ENCODE measurements at regions not wholly inside any gene's neighbourhood (a gene's known extent, or its start where the extent isn't known, plus 50 kb on each side); places are given as distances from the start of the nearest gene placed in this dataset.
"Not testable (repeated sequence)": the region's sequence is repeated elsewhere in the genome, so short reads cannot be mapped to it uniquely, and the experiment has no call there.

DNA sequence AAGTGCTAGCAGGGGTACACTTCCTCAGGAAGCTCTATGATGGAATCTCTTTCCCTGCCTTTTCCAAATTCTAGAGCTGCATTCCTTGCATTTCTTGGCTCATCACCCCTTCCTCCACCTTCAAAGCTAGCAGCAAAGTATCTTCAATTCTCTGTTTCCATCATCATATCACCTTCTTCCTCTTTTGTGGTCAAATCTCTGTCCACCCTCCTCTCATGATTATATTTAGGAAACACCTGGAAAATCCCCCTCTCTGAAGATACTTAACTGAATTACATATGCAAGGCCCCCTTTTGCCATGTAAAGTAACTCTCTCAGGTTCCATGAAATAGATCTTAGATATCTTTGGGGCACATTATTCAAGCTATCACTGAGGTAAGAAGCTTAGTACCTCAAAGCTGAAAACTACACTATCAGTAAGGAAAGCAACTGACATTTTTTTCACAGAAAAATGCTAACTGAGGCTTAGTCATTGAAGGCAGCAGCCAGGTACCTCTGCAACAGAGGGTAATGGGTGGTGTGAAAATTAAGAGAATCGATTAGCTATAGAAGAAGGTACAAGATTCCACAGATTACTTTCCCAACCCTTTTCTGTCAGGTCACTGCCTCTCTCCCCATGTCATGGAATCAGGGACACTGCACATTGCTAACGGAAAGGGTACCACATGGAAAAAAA lies 197.3 kb downstream of the MACC1 start:
- no peak for DNase-seq

DNA sequence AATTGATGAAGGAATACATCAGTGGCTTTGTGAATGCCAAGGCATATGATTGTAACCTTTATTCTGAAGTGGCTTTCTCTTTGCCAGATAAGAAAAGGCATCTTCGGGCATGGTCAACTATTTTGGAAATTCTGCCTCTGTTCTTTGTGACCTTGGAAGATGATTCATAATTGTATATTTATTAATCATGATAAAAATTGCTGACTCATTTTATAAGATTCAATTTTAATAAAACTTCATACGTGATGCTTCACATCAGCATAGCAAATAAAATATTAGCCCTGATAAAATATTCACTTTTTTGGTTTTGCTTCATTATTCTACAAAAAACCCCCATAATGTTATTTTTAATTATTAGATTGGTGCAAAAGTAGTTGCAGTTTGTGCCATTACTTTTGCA lies 200.5 kb downstream of the MACC1 start:
- no peak for DNase-seq

DNA sequence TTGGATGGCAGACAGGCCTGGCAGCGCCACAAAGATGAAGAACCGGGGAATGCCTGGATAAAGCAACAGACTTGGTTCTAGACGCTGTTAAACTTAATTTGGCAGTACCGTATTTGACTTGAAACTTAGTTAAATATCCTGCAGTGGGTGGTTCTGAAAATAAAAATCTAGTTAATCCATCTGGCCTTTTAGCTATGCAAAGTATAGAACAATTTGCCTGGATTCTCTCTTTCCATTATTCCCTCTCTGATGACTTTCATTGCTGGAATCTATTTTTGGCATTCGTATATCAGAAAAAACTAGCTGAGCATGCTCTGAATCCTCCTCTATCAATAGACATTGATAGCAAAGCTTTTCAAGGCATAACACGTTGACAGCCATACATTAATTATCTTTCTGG lies 203.6 kb downstream of the MACC1 start:
- DNase-seq = no peak

DNA sequence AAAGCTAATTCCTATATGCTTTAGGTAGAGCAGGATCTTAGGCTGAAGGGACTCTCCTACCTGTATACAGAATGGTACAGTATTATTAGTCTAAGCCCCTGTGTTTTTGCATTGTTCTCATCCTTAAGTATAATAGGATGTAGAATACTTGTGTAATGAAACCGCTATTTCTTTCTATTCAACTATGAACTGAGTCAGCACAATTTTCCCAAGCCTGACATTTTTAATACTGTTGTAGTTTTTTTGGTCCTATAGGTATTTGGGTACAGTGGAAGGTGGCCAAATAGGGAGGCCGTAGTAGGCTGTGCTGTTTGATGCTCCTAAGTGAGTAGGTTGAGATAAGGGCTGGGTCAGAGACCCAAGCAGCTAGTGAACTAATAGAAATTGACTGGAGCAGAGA lies 205.1 kb downstream of the MACC1 start:
- DNase-seq = no peak

DNA sequence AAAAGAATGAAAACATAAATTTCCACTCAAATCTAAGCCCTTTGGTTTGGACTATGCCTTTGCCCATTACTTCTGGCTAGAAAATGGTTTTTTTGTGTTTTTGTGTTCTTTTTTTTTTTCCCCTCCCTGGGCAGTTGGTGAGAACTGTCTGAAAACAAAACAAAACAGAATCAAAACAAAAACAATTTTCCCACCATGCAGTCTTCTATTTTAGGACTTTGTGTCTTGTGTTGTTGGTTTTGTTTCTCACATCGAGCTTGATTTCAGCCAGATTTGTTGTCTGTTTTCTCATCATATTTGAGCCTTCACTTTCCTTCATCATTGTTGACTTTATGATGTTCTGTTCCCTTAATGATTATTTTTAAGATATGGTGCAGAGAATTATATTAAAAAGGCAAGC lies 206.3 kb downstream of the MACC1 start:
- DNase-seq = no peak

DNA sequence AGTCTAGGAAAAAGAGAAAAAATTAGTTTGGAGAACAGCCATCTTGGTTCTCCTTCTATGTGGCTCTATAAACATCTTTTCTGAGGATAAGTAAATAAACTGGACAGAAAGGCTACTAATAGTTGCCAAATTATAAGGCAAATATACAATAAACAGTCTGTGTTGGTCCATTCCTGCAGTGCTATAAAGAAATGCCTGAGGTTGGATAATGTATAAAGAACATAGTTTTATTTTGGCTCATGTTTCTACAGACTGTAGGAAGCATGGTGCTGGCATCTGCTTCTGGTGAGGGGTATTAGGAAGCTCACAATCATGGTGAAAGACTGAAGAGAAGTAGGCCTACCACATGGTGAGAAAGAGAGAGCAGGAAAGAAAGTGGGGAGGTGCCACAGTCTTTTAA lies 209.7 kb downstream of the MACC1 start:
- DNase-seq = no peak

DNA sequence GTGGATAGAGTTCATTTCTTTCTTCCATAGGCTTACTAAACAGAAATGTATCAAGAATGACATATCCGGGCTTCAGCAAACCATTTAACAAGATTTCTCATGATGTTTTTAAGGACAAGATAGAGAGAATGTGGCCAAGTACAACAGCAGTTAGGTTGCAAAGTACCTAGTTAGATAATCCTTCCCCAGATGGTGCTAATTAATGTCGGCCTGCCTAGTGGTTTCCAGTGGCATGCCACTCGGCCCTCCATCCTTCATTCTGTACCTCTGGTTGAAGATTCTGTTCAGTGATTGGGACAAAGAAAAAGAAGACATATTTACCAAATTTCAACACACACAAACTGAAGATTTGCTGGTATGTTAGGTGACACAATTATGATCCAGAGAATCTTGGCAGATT lies 212.1 kb downstream of the MACC1 start:
- DNase-seq = no peak

DNA sequence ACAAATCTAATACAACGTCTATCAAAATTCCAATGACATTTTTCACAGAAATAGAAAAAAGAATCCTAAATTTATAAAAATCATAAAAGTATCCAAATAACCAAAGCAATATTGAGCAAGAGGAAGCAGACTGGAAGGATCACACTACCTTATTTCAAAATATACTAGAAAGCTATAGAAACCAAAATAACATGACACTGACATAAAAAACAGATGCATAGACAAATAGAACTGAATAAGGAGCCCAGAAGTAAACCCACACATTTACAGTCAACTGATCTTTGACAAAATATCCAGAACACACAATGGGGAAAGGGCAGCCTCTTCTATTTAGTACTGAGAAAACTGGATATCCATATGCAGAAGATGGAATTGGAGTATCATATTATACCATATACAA lies 217.5 kb downstream of the MACC1 start:
- no peak for DNase-seq

DNA sequence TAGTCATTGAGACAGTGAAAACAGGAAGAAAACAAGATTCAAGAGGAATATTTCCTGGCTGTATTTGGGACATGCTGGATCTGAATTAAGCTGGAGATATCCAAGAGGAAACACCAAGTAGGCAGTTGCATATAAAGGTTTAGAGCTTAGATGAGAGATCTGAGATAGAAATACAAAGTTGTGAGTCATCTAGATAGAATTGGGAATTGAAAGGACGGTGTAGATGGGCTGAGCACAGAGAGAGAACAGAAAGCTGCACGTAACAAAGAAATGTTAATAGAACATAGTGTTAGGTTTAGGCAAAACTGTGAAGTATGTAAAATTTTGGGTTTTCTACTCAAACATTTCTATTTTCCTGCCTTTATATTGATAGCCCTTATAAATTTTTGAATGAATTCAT lies 218.5 kb upstream of the TMEM196 start:
- no peak for DNase-seq

DNA sequence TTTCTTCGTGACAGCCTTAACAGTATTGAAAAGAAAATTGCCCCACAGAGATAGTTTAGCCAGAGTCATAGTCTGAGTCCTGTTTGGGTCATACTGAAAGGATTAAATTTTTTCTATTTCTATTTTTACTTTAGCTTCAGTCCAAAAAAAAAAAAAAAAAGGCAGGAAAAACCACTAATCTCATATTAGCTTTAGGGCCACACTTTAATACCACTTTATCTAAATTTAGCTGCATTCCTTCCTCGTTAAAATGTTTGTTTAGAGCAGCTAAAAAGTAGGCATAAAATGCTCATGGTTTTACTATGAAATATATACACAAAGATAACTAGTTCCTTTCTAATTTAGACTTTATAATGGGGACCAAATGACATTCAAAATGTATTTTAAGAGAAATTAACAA lies 216.5 kb upstream of the TMEM196 start:
- DNase-seq = no peak

DNA sequence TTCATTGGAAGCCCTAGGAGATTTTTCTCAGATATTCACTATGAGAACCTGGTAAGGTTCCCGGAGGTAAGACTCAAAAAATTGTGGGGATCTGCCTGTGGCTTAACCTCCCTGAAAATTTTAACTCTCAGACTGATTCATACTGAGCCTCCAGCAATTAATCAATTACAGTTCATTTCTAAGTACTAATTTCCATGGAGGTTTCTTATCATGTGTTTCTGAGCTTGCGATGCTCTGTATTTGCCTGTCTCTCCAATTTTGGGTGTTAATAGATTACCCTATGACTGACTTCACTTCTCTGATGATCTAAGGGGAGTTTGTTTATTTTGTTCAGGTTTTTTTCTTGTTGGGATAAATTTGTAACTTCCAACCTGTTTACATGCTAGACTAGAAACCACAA lies 215.4 kb upstream of the TMEM196 start:
- DNase-seq = no peak

DNA sequence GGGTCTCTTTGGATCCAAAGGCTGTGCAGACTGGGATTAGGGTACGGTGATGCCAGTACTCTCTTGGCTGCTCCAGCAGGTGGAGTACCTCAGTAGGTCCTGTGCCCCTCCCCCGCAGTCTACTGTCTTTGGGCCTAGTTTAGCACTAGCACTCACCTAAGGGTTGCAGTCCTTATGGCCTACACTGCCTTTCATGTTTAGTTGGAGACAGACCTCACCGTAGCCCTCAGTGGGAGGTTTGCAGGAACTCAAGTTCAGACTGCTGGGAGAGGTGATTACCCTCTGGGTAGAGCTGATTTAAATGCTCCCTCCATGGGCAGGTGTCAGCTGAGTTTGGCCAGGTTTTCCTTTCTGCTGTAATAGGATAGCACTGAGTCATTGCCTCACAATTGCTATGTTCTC lies 210.8 kb upstream of the TMEM196 start:
- no peak for DNase-seq

DNA sequence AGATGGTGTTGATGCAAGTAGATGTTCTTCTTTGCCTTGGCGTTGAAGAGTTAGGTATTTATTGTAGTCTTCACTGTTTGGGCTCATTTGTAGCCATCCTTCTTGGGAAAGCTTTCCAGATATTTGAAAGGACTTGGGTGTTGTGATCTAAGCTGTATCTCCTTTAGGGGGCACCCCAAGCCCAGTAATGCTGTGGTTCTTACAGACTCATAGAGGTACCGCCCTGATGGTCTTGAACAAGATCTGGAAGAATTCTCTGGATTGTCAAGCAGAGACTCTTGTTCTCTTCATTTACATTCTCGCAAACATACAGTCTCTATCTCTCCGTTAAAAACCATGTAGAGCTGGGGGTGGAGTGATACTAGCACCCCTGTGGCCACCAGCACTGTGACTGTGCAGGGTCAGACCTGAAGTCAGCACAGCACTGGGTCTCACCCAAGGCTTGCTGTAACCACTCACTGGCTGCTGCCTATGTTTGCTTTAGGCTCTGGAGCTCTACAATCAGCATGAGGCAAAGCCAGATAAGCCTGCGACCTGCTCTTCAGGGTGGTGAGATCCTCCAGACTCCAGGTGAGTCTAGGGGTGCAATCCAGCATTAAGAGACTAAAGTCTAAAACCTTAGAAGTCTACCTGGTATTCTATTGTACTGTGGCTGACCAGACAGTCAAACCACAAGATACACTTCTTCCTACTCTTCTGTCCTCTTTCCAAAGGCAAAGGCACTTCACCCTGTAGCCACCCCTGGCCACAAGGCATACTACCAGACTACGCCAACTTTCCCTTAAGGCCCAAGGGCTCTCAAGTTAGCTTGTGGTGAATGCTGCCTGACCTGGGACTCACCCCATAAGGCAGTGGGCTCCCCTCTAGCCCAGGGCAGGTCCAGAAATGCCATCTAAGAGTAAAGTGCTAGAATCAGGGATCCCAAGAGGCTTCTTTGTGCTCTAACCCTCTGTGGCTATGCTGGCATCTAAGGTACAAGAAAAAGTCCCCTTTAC lies 209.7 kb upstream of the TMEM196 start:
- no peak for DNase-seq

DNA sequence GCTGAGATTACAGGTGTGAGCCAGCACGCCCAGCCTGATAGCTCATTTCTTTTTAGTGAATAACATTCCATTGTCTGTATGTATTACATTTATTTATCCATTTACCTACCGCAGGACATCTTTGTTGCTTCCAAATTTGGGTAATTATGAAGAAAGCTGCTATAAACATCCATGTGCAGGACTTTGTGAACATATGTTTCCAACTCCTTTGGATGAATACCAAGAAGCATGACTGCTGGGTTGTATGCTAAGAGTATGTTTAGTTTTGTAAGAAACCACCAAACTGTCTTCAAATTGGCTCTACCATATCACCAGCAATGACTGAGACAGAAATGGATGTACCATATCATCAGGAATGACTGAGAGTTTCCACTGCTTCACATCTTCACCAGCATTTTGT lies 200.2 kb upstream of the TMEM196 start:
- no peak for DNase-seq

DNA sequence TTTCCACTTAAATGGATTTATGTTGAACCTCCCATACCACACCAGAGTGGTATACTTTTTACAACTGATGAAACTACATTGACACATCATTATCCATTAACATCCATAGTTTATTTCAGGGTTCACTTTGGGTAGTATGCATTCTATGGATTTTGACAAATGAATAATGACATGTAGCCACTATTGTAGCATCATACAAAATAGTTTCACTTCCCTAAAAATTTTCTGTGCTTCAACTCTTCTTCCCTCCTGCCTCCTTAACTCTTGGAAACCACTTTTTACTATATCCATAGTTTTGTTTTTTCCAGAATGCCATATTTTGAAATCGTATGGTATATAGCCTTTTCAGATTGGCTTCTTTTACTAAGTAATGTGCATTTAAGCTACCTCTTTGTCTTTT lies 199.5 kb upstream of the TMEM196 start:
- no peak for DNase-seq

DNA sequence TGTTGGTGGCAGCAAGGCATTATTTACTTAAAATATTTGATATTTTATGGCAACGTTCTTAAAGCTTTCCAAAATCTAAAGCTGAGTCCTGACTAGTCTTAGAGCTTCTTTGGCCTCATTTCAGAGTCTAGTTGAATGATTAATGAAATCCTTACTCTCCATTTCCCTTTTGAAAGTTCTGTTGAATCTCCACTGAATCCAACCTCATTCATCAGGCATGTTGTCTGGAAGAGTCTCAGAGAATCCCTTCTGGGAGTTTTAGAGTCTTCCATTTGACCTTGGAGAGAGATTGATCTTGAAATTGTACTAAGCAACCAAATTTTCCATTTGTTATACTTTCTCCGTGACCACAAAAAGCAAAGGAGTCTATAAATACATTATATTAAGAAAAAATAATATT lies 198.5 kb upstream of the TMEM196 start:
- DNase-seq = no peak

DNA sequence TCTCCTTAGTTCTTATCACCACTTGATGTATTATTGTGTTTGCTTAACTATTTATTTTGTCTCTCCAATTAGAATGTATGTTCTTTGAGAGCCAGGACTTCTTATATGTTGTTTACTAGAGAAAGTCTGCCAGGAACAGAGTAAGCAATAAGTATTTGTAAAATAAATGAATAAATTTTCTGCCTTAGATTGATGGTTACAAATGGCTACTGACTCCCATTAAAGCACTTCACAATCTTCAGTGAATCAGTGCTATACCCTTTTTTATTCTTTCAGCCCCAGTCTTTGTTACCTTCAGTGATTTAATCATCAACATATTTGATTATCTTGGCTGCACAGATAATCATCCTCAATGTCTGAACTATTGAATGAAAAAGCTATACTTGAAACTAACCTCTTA lies 197.1 kb upstream of the TMEM196 start:
- DNase-seq = no peak

DNA sequence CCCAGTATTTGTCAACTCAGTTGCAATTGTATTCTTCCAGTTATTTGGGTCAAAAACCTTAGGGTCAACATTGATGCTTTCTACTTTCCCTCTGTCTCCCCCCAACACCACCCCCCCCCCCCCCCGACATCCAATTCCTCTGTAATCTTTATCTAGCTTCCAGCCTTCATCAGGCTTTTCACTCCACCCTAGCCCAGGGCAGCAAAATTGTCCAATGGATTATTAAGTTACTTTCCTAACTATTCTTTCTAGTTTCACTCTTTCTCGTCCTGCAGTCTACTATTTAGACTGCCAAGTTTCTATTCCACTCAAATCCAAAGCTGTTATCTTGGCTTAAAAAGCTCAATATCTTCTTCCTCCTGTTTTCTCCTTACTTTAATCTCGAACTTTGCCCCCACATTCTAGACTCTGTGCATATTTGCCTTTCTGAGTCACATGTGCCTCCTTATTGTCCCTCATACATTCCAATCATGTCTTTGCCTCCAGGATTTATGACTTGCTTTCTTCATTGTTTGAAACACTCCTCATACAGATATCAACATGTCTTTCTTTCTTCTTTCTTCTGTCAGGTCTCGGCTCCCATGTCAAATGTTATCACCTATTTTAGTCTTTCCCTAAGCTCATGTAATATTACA lies 196.6 kb upstream of the TMEM196 start:
- DNase-seq = no peak

DNA sequence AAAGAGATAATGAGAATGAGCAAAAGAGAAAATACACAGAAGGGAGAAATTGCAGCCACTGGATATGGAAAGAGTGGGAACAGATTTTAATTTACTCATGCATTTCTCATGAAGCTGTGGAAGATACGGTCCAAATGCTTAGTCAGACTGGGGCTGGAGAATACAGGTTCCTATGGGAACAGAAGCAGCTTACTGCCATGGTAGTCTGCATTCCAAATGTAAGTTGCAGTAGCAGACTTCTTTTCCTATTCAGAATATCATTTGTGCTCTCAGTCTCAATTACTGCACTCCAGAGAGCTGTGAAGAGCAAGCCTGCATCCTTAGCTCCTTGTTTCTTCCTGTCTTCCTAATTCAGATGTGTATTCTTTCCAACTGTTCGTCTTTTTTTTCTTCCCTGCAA lies 190.8 kb upstream of the TMEM196 start:
- DNase-seq = no peak

DNA sequence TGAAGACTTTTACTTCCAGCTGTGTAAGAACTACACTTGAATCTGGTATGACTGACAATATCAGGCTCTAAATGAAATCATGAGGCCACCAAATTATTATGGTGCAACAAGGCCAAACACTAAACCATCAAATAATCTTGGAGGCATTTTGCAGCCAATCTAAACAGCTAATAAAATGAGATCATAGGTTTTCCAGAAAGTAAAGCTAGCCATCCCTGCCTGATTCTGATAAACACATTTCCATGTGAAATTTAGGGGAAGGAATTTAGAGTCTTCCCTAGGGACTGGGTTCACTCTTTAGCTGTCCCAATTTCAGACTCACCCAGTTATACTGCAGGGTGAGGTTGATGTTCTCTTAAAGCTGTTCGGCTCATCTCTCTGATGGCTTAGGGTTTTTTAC lies 190.3 kb upstream of the TMEM196 start:
- DNase-seq = no peak

DNA sequence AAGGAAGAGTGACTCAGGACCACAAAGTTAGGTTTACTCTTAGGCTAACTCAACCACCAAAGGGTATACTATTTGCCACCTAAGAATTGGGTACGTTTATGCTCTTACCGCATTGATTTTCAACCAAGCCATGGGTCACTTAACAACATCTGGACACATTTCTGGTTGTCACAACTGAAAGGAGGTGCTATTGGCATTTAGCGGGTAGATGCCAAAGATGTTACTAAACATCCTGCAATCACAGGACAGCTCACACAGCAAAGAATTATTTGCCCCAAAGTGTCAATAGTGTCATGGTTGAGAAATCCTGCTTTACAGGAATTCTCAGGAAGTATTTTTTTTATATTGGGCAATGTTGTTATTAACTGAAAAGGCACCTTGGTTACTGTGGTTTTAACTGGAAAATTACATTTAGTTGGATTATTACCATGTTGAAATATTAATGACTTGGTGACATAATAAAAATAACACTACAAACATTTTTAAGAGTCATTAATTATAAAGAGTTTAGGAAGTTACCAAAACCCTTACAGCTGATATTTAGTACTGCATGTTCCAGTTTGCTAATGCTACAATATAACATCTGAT lies 185.0 kb upstream of the TMEM196 start:
- no peak for DNase-seq

DNA sequence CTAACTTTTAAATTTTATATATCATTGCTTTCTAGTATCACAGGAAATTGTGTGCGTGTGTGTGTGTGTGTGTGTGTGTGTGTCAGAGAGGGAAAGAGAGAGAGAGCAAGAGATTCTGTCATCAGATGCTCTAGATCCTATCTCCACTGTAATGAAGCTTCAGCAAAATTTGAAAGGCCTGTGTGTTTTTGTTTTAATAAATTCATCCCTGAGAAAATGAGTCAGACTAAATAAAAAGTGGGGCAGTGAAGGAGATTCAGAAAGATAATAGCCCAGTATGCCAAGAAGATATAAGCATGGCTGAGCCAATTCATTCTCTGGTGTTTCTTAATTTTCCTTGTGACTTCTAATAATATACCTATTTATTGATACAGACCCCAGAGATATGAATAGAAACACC lies 184.2 kb upstream of the TMEM196 start:
- DNase-seq = no peak

DNA sequence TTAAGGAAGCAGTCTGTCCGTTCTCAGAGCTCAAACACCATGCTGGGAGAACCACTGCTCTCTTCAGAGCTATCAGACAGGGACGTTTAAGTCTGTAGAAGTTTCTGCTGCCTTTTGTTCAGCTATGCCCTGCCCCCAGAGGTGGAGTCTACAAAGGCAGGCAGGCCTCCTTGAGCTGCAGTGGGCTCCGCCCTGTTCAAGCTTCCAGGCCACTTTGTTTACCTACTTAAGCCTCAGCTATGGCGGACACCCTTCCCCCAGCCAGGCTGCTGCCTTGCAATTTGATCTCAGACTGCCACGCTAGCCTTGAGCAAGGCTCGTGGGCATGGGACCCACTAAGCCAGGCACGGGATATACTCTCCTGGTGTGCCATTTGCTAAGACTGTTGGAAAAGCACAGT lies 180.7 kb upstream of the TMEM196 start:
- DNase-seq = not testable (repeated sequence)

DNA sequence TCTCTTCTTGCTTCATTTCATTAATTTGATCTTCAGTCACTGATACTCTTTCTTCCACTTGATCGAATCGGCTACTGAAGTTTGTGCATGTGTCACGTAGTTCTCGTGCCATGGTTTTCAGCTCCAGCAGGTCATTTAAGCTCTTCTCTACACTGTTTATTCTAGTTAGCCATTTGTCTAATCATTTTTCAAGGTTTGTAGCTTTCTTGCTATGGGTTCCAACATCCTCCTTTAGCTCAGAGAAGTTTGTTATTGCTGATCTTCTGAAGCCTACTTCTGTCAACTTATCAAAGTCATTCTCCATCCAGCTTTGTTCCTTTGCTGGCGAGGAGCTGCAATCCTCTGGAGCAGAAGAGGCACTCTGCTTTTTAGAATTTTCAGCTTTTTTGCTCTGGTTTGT lies 180.0 kb upstream of the TMEM196 start:
- not testable (repeated sequence) for DNase-seq

All from NCI-H2029 treated with DMSO at 0.1 percent for 48 hours (cell line).